ENCODE measurements at regions not wholly inside any gene's neighbourhood (a gene's known extent, or its start where the extent isn't known, plus 50 kb on each side); places are given as distances from the start of the nearest gene placed in this dataset.

- no peak overlapping the region for H3K9ac ChIP-seq (ENCODE audit: low read length)
- H2AFZ ChIP-seq (ENCODE audit: low read depth, low read length): no peak overlapping the region
- no peaks in the 10 kb centered on the region for H3K36me3 ChIP-seq (replicated peaks; ENCODE audit: low read depth, low read length)
- no peak overlapping the region for H3K27ac ChIP-seq (ENCODE audit: low read length)
- no peak overlapping the region for H3K4me2 ChIP-seq (ENCODE audit: low read length)
- no peaks in the 10 kb centered on the region for H4K20me1 ChIP-seq (ENCODE audit: insufficient read depth, low read length)
- no peaks in the 10 kb centered on the region for H3K9me3 ChIP-seq (ENCODE audit: insufficient read depth, low read length)
- TF ChIP-seq CTCF (IDR thresholded peaks at IDR 0.05; ENCODE audit: low read depth, low read length): no peak
- TF ChIP-seq EZH2phosphoT487 (IDR thresholded peaks at IDR 0.05; ENCODE audit: low read depth): no peak
- H3K27me3 ChIP-seq (ENCODE audit: low read depth, low read length): peaks cover 40% of the 10 kb centered on the region
- no peaks in the 10 kb centered on the region for H3K4me1 ChIP-seq (ENCODE audit: low read length)
- no peaks in the 10 kb centered on the region for H3K79me2 ChIP-seq (ENCODE audit: low read length)
- H3K4me3 ChIP-seq (ENCODE audit: low read length): no peak overlapping the region
Observed at GRCh38 chr20:39135885-39136544, 173.9 kb downstream of the DHX35 start.

- Histone ChIP-seq H4K20me1 (ENCODE audit: insufficient read depth, low read length) (no peaks in the 10 kb centered on the region), H3K27ac (ENCODE audit: low read length) (no peak overlapping the region), H3K4me3 (ENCODE audit: low read length) (no peak overlapping the region), H3K9me3 (ENCODE audit: insufficient read depth, low read length) (no peaks in the 10 kb centered on the region), H2AFZ (ENCODE audit: low read depth, low read length) (no peak overlapping the region), H3K9ac (ENCODE audit: low read length) (no peak overlapping the region), H3K4me2 (ENCODE audit: low read length) (no peak overlapping the region), H3K4me1 (ENCODE audit: low read length) (no peaks in the 10 kb centered on the region), H3K27me3 (ENCODE audit: low read depth, low read length) (peaks cover 18% of the 10 kb centered on the region), H3K36me3 (replicated peaks; ENCODE audit: low read depth, low read length) (no peaks in the 10 kb centered on the region), H3K79me2 (ENCODE audit: low read length) (no peaks in the 10 kb centered on the region)
- TF ChIP-seq CTCF (IDR thresholded peaks at IDR 0.05; ENCODE audit: low read depth, low read length) (no peak), EZH2phosphoT487 (IDR thresholded peaks at IDR 0.05; ENCODE audit: low read depth) (no peak)
Observed at GRCh38 chr20:39133201-39133600, 171.1 kb downstream of the DHX35 start.

GRCh38 chr20:39132511-39132910 lies 170.4 kb downstream of the DHX35 start:
- H3K4me2 ChIP-seq (ENCODE audit: low read length): no peak overlapping the region
- TF ChIP-seq EZH2phosphoT487 (IDR thresholded peaks at IDR 0.05; ENCODE audit: low read depth) (no peak), CTCF (IDR thresholded peaks at IDR 0.05; ENCODE audit: low read depth, low read length) (no peak)
- peaks cover 11% of the 10 kb centered on the region for H3K27me3 ChIP-seq (ENCODE audit: low read depth, low read length)
- H3K27ac ChIP-seq (ENCODE audit: low read length): no peak overlapping the region
- no peak overlapping the region for H2AFZ ChIP-seq (ENCODE audit: low read depth, low read length)
- no peaks in the 10 kb centered on the region for H3K79me2 ChIP-seq (ENCODE audit: low read length)
- H3K9ac ChIP-seq (ENCODE audit: low read length): no peak overlapping the region
- no peaks in the 10 kb centered on the region for H3K36me3 ChIP-seq (replicated peaks; ENCODE audit: low read depth, low read length)
- H3K4me1 ChIP-seq (ENCODE audit: low read length): no peaks in the 10 kb centered on the region
- H3K4me3 ChIP-seq (ENCODE audit: low read length): no peak overlapping the region
- H4K20me1 ChIP-seq (ENCODE audit: insufficient read depth, low read length): no peaks in the 10 kb centered on the region
- no peaks in the 10 kb centered on the region for H3K9me3 ChIP-seq (ENCODE audit: insufficient read depth, low read length)

GRCh38 chr20:39132093-39132492 lies 169.9 kb downstream of the DHX35 start:
- Histone ChIP-seq H3K27me3 (ENCODE audit: low read depth, low read length) (peaks cover 7% of the 10 kb centered on the region; the same call in 1 of the 2 replicates), H3K4me3 (ENCODE audit: low read length) (no peak overlapping the region), H3K4me1 (ENCODE audit: low read length) (no peaks in the 10 kb centered on the region), H2AFZ (ENCODE audit: low read depth, low read length) (no peak overlapping the region), H4K20me1 (ENCODE audit: insufficient read depth, low read length) (no peaks in the 10 kb centered on the region), H3K4me2 (ENCODE audit: low read length) (no peak overlapping the region), H3K9ac (ENCODE audit: low read length) (no peak overlapping the region), H3K36me3 (replicated peaks; ENCODE audit: low read depth, low read length) (no peaks in the 10 kb centered on the region), H3K79me2 (ENCODE audit: low read length) (no peaks in the 10 kb centered on the region), H3K9me3 (ENCODE audit: insufficient read depth, low read length) (no peaks in the 10 kb centered on the region), H3K27ac (ENCODE audit: low read length) (no peak overlapping the region)
- no peak for TF ChIP-seq CTCF (IDR thresholded peaks at IDR 0.05; ENCODE audit: low read depth, low read length)
- TF ChIP-seq EZH2phosphoT487 (IDR thresholded peaks at IDR 0.05; ENCODE audit: low read depth): no peak
